ENCODE measurements at regions not wholly inside any gene's neighbourhood (a gene's known extent, or its start where the extent isn't known, plus 50 kb on each side); places are given as distances from the start of the nearest gene placed in this dataset.
"Not testable (repeated sequence)": the region's sequence is repeated elsewhere in the genome, so short reads cannot be mapped to it uniquely, and the experiment has no call there.

- DNase-seq = no peak
Measured at GRCh38 chr2:83860320-83860719, 598.8 kb downstream of the SUCLG1 start.

GRCh38 chr2:83859553-83859952 is 599.5 kb downstream of the SUCLG1 start:
- no peak for DNase-seq

DNA sequence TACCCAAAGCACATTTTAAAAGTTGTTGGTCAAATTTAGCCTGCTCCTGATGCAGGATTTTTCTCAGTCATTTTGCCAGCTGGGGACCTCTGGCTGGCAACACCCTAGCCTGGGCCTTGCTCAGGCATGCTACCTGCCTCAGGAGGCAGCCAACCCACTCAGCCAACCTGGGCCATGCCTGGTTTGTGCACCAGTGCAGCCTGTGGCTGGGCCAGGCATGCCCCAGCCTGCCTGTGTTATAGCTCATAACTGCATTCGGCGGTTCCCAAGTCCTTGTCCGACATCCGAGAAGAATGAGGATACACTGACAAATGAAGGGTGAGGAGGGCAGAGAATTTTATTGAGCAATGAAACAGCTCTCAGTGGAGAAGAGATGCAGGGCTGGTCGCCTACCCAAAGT is 608.0 kb downstream of the SUCLG1 start:
- DNase-seq = no peak

- DNase-seq = no peak
Measured at GRCh38 chr2:83850071-83850725, 608.9 kb downstream of the SUCLG1 start.

DNA sequence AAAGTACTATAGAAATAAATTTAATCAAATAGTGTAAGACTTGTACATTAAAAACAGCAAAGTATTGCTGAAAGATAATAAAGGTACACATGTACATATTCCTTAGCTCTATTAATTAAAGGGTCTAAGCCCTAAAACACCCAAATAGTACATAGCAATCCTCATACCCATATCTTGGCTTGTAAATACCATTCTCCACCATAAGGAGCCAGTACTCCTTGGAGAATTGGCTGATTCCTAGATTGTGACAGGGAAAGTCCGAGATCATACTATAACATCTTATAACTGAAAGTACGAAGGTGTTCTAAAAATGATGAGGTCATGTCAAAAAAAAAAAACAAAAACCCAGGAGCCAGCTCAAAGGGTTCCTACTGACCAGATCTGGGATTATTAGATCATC is 614.6 kb downstream of the SUCLG1 start:
- DNase-seq = no peak

GRCh38 chr2:83842421-83842820 is 616.7 kb downstream of the SUCLG1 start:
- no peak for DNase-seq

DNA sequence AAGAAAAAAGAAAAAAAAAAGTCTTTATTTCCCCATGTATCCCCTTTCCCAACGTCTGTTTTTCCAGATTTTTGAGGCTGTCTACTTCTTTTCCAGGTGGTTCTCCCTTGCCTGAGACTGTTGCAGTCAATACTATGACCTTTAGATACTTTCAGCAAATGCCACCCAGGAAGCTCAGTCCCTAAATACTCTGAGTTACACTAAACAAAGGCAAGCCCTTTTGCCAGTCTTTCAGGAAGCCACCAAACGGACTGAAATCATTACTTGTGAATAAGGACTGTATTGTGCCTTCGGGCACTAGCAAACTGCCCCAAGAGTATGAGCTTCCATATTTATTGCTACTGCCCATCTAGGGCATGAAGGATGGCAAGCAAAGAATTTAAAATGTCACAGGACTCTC is 621.3 kb downstream of the SUCLG1 start:
- DNase-seq = no peak

DNA sequence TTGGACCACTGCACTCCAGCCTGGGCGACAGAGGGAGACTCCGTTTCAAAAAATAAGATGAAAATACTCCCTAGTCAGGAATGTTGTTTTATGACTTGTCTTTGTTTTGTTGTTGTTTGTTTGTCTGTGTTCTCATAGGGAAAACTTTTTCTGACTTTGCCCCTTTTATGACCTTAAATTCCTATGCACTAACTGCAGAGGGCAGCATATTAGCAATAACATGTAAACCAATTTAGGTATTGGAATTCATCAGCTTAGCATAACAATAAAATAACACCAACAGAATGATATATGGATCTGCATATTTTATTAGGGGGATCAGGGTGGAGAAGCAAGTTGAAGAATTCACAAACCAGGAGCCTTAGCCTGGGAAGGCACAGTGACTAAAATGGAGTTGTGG is 631.5 kb downstream of the SUCLG1 start:
- DNase-seq = no peak

DNA sequence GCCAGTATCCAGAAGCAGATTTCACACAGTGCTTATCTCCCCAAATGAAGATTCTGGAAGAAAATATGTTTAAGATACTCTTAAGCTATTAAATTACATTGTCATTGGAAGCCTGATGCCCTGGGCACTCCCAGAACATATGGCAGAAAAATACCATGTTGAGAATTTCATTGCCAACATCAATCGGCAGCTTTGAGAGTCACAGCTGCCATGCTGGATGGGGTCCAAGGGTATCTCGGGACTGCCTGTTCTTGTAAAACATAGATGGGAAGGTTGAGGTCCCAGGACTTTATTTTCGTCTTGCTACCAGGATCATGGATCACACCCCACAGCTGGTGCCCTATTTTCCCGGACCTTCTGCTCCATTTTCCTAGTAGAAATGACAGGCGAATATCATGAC is 632.5 kb downstream of the SUCLG1 start:
- no peak for DNase-seq

- no peak for DNase-seq
Measured at GRCh38 chr2:83823229-83823628, 635.9 kb downstream of the SUCLG1 start.

- DNase-seq = no peak
Measured at GRCh38 chr2:83817511-83817910, 641.6 kb downstream of the SUCLG1 start.

- no peak for DNase-seq
Measured at GRCh38 chr2:83808878-83809277, 650.2 kb downstream of the SUCLG1 start.

GRCh38 chr2:83802604-83803003 is 656.5 kb downstream of the SUCLG1 start:
- DNase-seq = no peak

DNA sequence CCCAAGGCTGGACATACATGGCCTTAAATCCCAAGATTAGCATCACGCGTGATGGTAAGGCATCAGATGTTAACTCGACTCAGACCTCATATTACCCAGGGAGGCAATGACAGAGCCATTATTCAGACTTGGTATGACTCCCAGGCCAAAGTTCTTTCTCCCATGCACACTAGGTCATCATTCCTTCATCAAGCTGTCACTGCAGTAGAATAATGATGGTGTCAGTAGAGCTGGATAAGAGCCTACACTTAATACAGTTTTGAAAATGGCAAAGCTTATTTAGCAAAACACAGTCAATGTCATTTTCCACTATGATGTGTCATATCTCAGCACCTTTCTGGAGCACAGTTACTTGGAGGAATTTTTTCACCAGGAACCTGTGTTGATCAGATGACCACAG is 663.3 kb downstream of the SUCLG1 start:
- no peak for DNase-seq

DNA sequence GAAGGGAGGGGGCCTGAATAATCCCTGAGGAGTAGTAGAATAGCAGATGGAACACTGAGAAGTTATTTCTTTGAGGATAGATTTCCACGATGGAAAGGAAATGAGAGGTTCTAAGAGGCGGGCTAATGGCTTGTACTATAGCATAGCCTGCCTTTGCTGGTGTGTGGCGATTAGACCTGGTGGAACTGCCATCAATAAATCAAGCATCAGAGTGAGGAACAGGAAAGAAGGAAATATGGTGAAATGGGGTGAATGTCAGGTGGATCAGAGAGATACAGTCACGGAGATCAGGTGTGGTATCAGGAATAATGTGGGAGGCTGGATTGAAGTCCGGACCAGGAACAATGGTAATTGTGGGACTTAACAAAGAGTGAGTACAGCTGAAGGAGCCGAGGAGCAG is 668.6 kb downstream of the SUCLG1 start:
- DNase-seq = not testable (repeated sequence)

- DNase-seq = not testable (repeated sequence)
Measured at GRCh38 chr2:83789674-83790073, 669.4 kb downstream of the SUCLG1 start.

DNA sequence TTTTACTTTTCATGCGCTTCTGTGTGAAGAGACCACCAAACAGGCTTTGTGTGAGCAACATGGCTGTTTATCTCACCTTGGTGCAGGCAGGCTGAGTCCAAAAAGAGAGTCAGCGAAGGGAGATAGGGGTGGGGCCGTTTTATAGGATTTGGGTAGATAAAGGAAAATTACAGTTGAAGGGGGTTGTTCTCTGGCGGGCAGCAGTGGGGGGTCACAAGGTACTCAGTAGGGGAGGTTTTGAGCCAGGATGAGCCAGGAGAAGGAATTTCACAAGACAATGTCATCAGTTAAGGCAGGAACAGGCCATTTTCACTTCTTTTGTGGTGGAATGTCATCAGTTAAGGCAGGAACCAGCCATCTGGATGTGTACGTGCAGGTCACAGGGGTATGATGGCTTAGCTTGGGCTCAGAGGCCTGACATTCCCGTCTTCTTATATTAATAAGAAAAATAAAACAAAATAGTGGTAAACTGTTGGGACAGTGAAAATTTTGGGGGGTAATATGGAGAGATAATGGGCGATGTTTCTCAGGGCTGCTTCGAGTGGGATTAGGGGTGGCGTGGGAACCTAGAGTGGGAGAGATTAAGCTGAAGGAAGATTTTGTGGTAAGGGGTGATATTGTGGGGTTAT is 670.0 kb downstream of the SUCLG1 start:
- not testable (repeated sequence) for DNase-seq

DNA sequence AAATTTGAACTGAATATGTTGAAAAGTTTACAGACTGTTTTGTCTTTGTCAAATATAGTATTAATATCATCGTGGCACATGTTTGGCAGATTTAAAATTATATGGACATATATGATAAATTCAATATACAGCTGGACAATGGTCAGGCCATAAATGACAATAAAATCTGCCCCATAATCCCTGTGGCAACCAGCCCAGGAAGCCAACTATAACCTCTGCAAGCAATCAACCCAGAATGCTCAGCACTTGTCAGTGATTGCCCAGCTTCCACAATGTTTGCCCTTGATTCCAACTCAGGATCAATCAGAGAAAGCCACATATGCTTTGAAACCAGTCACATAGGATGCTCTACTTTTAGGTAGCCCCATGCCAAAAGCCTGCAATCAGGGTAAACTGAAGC is 671.9 kb downstream of the SUCLG1 start:
- no peak for DNase-seq

DNA sequence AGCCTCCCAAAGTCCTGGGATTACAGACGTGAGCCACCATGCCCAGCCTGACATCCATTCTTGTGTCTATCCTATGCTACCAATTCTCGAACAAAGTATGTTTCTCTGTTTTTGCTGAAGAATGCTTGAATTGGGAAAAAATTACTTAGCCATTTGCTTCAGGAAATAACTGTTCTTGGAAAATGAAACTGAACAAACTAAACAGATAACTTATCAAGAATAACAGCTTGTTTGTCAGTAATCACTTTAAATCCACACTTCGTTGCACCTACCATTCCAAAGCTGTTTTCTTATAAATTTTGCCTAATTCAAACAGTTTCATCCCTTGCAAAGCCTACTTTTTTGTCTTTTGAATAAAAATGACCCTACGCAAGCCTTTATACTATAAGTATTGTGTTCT is 672.9 kb downstream of the SUCLG1 start:
- no peak for DNase-seq

- no peak for DNase-seq
Measured at GRCh38 chr2:83784947-83785346, 674.1 kb downstream of the SUCLG1 start.

GRCh38 chr2:83784315-83784714 is 674.8 kb downstream of the SUCLG1 start:
- DNase-seq = no peak

DNA sequence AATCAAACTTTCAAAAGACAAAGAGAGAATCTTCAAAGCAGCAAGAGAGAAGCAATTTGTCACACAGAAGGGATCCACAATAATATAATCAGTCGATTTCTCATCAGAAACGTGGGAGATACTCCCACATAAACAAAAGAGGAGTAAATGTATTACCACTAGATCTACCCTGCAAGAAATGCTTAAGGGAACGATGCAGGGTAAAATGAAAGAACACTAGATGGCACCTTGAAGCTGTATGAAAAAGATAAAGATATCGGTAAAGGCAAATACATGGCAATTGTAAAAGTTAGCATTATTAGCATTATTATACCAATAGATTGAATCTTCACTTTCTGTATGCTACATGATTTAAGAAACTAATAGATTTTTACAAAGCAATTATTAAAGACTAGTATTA is 677.0 kb downstream of the SUCLG1 start:
- DNase-seq = no peak

DNA sequence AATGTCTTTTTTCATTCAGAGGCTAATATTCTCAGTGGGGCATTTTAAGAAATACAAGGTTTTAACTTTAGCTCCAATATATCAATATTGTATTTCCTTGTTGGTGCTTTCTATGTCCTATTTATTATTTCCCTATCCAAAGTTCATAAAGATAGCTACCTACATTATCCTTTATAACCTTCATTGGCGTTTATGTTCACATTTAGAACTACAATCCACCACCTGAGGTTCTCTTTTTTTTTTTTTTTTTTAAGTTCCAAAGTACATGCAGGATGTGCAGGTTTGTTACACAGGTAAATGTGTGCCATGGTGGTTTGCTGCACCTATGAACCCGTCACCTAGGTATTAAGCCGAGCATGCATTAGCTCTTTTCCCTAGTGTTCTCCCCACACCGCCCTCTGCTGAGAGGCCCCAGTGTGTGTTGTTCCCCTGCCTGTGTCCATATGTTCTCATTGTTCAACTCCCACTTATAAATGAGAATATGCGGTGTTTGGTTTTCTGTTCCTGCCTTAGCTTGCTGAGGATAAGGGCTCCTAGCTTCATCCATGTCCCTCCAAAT is 694.6 kb downstream of the SUCLG1 start:
- no peak for DNase-seq

DNA sequence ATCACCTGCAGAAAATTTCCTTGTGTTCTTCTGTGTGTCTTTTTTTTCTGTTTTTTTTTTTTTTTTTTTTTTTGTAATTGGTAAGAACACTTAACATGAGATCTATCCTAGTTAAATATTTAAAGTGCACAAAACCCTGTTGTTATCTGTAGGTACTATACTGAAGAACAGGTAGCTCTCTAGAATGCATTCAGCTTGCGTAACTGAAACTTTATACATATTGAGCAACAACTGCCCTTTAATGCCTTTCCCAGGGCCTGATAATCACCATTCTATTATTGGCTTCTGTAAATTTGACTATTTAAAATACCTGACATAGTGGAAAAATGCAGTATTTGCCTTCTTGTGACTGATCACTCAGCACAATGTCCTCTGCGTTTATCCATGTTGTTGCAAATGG is 701.8 kb downstream of the SUCLG1 start:
- no peak for DNase-seq

- no peak for DNase-seq
Measured at GRCh38 chr2:83756219-83756618, 702.9 kb downstream of the SUCLG1 start.

Data from activated naive CD4-positive, alpha-beta T cell treated with Interleukin-2 at 50 U/mL for 16 hours (primary cell).